SK-N-SH (cell line): ENCODE measurements at regions not wholly inside any gene's neighbourhood (a gene's known extent, or its start where the extent isn't known, plus 50 kb on each side); places are given as distances from the start of the nearest gene placed in this dataset.

Source experiments
- POLR2AphosphoS5 ChIP-seq: IDR thresholded peaks from 2 replicates; pipeline ENCODE4 v1.6.1; 2012; ENCODE audit warnings: low read depth, low read length
- TF ChIP-seq, protein P1 (sequence below): IDR thresholded peaks from 2 replicates; pipeline ENCODE4 v1.4.0; 2012; ENCODE audit warnings: low read depth
- TF ChIP-seq, protein P2 (sequence below): fragments of 200-600 bp; sonication (generic); IDR thresholded peaks from 2 replicates; pipeline ENCODE4 v1.6.1; 2017; ENCODE audit warnings: antibody characterized with exemption, mild to moderate bottlenecking, moderate library complexity

DNA sequence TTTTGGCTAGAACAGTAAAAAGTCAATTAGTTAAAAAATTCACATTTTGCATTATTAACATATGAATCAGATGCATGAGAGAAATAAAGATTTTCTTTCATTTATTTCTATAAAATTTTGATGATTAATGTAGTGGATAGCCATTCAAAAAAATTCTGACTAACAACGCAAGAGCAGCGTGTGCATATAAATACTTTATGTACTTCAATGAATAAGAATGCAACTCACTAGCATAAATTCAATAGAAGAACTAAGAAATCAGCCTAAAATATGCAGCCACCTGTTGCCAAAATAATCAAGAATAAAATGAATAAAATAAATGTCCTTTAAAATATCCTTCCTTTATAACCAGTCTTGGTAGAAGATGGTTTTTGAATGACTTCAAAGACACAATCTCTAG is 471.9 kb downstream of the PDGFC start:
- TF ChIP-seq POLR2AphosphoS5, result no peak
- TF ChIP-seq, protein P1, sequence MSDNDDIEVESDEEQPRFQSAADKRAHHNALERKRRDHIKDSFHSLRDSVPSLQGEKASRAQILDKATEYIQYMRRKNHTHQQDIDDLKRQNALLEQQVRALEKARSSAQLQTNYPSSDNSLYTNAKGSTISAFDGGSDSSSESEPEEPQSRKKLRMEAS, result no peak
- TF ChIP-seq, protein P2, sequence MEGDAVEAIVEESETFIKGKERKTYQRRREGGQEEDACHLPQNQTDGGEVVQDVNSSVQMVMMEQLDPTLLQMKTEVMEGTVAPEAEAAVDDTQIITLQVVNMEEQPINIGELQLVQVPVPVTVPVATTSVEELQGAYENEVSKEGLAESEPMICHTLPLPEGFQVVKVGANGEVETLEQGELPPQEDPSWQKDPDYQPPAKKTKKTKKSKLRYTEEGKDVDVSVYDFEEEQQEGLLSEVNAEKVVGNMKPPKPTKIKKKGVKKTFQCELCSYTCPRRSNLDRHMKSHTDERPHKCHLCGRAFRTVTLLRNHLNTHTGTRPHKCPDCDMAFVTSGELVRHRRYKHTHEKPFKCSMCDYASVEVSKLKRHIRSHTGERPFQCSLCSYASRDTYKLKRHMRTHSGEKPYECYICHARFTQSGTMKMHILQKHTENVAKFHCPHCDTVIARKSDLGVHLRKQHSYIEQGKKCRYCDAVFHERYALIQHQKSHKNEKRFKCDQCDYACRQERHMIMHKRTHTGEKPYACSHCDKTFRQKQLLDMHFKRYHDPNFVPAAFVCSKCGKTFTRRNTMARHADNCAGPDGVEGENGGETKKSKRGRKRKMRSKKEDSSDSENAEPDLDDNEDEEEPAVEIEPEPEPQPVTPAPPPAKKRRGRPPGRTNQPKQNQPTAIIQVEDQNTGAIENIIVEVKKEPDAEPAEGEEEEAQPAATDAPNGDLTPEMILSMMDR, result no peak
